ENCODE measurements at regions not wholly inside any gene's neighbourhood (a gene's known extent, or its start where the extent isn't known, plus 50 kb on each side); places are given as distances from the start of the nearest gene placed in this dataset.
"Not testable (repeated sequence)": the region's sequence is repeated elsewhere in the genome, so short reads cannot be mapped to it uniquely, and the experiment has no call there.

GRCh38 chr9:16266648-16267276 lies 603.7 kb downstream of the BNC2 start:
- DNase-seq (ENCODE audit: low read depth in 4 of 4, low spot score in 3 of 4): no peak

DNA sequence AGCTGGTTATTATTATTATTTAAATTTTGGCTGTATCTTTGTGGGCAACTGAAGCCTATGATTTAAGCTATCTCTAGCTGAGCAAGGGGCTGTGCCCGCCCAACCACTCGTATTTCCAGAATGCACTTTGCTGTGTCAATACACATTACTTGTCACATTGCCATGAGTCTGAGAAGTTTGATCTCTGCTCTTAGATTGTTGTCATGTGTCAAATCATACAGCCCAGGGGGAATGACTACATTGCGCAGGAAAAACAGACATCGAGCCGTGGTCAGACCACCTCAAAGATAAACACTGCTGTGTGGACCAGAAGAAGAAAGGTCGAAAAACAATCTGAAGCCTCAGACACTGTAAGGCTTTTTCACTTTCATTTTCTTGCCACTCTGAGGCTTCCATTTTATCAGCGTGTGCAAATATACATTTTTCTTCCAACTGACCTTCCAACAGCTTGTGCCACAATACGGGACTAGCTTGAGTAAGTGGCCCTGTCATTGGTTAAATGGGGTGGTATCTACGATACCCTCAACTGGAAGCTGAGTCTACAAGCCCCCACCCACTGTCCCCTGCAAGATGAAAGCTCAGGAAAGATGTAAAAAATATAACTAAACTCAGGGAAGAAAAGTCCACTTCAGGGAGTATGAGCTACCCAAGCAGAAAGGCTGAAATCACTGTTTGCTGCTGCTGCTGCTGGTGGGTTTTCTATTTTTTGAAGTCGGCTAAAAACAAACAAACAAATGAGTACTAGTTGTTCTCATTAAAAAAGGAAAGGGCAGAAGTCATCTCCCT lies 603.0 kb downstream of the BNC2 start:
- DNase-seq (ENCODE audit: low read depth in 4 of 4, low spot score in 3 of 4): no peak

DNA sequence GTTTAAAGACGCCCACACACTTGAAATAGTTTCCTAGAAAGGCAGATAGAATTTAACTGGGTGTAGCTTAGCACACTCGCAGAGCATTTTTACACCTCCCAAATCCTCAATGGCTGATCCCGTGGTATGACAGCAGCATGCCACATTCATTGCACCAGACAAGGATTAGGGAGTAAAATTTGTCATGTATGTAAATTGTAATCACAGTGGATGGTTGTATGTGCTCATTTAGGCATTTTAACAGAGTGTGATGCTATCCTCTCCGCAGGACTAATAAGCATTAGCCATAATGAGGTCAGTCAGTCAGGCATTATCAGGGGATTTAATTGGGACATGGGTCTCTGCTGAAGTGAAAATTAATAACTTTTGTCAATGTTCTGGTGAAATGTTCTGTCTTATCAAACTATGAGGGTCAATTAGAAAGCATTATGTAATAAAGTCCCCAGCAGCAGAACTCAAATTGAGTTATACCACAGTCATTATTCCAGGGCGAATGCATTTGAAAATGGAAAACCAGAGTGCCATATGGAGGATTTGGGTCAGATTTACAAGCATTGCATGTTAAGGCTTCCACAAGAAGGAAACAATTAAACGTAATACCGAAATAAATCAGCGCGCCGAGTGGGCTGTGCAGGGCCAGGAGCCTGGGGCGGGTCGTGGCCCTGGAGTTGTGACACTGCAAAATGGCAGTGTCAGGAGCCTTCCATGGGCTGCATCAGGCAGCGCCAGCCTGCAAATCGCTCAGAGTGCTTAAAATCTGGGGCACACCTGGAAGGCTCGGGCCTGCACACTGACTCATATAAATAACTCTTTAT lies 602.2 kb downstream of the BNC2 start:
- no peak for DNase-seq (ENCODE audit: low read depth in 4 of 4, low spot score in 3 of 4)

DNA sequence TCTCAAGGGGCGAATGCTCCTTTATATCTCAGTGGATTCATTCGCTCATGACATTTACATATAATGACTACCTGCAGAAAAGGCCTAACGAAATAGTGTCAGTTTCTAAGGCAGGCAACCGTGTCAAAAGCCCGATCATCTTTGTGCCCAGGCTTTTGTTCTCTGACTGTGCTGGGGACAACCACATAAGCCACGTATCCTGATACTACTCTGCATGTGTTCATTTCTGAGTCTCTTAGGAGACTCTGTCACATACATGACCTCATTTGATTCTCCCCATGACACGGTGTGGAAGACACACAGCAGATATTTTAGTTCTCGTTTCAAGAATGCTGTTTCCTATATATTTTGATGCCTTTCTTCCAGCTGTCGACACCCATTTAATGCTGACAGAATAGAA lies 598.5 kb downstream of the BNC2 start:
- DNase-seq (ENCODE audit: low read depth in 4 of 4, low spot score in 3 of 4): no peak

DNA sequence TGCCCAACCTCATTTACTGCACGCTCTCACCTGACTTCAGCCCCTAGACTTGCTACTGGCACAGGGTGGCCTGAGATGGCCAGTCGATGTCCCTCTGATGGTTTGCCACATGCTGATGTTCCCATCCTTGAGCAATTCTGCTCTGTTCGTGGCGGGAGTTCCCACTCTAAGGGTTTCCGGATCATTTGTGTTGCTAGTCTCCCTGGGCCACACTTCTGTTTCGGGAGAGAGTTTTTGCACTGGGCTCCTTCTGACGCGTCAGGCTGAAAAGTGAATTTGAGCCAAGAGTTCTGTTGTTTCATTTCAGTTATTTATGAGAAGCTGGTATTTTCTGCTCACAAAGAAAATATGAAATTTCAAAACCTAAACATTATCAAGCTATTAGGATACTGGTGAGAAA lies 597.7 kb downstream of the BNC2 start:
- no peak for DNase-seq (ENCODE audit: low read depth in 4 of 4, low spot score in 3 of 4)

- no peak for DNase-seq (ENCODE audit: low read depth in 4 of 4, low spot score in 3 of 4)
Observed at GRCh38 chr9:16275795-16276624, 594.5 kb downstream of the BNC2 start.

GRCh38 chr9:16276866-16277265 lies 593.6 kb downstream of the BNC2 start:
- DNase-seq (ENCODE audit: low read depth in 4 of 4, low spot score in 3 of 4): no peak

DNA sequence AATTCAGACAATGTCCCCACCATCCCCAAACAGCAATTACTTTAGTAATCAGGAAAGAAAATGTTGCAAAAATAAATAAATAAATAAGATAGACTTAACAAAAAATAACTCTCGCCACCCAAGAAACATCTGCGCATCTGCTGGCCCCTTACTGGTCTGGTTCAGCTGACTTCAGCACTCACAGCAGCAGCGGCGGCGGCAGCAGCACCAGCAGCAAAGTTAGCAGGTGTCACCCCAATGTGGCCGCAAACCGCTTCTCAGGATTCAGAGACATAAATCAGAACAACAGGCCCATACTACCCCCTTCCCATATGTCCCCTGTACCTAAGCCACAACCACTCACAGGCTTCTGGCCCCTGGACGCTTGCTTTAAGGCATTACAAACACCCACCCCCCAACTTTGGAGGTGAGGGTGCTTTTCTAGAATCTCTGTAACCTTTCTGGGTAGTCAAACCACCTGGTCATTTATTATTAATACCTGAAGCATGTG lies 593.0 kb downstream of the BNC2 start:
- DNase-seq (ENCODE audit: low read depth in 4 of 4, low spot score in 3 of 4): no peak

DNA sequence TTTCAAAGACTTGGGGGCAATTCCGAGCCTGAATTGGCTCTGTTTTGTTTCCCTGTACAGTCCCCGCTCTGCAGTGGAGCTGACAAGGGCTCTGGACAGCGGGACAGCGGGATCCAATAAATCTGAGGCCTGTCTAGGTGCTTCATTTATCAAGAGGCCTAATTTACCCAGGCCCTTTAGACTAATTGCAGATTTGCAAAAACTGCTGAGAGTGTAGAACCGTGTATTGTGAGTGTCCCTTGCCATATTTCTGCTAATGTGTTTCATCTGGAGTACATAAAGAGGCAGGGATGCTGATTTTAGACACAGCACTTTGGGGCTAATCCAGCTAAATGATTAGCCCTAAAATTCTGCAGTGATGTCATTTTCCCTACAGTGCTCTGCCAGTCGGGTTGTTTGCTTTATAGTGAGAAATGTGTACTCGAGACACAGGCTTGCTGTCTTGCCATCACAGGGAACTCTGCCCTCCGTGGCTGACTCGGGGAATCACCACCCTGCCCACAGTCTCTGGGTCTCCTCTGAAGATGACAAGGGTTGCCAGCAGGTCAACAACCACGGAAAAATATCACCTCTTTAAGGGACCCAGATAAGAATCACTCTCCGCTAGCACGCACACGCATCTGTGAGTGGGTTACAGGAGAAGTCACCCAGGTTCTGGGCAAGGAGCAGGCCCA lies 592.0 kb downstream of the BNC2 start:
- DNase-seq (ENCODE audit: low read depth in 4 of 4, low spot score in 3 of 4): no peak

- DNase-seq (ENCODE audit: low read depth in 4 of 4, low spot score in 3 of 4): no peak
Observed at GRCh38 chr9:16281707-16282106, 588.8 kb downstream of the BNC2 start.

GRCh38 chr9:16282216-16282615 lies 588.3 kb downstream of the BNC2 start:
- peak in 1 of 4 donors; percentile 12 for DNase-seq (ENCODE audit: low read depth in 4 of 4, low spot score in 3 of 4)

DNA sequence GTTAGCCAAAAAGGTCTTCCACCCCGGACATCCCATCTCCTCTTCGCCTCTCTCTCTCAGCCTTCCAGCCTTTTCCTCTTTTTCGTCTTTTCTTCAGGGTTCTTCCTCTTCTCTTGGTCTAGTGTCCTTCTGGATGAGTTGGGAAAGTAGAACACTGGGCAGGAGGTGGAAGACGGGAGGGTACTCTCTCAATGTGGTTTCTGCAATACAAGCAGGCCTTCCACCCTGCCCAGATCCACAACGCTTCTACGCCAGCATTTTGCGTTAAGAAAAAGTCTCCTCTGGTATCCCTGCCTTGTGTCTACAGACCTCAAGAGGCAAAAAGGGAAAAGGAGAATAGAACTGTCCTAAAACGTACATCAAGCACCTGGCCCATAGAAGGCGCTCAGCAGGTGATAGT lies 587.8 kb downstream of the BNC2 start:
- DNase-seq (ENCODE audit: low read depth in 4 of 4, low spot score in 3 of 4): no peak

DNA sequence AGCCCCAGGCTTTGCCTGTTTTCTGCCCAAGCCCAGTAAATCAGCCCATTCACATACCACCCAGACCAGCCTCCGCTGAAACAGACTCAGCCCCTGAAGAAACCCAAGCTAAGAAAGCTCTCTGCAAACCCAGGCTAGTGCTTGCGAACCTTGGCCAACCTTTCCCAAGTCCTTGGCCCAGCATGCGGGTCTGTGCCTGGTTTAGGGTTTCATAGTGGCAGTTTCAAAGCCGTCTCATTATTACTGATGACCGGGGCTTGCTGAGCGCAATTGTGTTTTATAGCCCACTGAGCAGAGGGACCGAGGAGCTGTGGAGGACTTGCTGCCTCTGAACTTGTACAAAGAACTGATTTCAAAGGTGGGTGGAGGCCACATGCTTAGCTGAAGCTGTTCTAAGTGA lies 584.3 kb downstream of the BNC2 start:
- DNase-seq (ENCODE audit: low read depth in 4 of 4, low spot score in 3 of 4): no peak

DNA sequence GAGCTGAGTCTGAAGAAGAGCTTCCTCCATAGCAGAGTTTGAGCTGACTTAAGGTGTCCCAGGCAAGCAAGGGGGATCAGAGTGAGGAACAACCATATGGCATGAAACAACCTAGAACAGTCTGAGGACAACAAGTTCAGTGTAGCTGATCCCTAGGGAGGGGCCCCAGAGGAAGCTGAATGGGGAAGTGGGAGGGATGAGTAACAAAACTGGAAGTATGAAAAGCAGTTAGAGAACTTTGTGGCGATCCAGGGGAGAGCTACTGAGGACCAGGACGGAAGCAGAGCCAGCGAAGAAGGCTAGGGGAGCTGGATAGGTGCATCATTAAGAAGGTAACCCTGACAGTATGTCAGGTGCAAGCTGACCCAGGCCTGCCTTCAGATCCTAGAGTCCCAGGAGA lies 580.8 kb downstream of the BNC2 start:
- no peak for DNase-seq (ENCODE audit: low read depth in 4 of 4, low spot score in 3 of 4)

DNA sequence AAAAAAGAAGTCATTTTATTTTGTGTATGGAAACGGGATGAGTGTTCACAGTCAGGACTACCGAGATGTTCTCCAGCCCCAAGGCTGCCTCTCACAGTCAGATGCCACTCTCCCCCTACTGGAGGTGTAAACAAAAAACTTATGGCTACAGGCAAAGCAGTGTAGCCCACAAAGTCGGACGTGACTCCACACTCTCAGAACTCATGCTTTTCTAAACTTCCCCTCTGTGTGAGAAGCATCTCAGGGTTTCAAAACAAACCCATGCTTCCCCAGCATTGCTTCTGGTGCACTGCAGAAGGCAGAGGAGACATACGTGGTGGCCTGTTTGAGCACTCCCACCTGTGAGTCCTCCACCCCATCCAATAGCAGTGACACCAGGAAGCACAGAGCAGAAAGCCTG lies 580.3 kb downstream of the BNC2 start:
- DNase-seq (ENCODE audit: low read depth in 4 of 4, low spot score in 3 of 4): no peak

DNA sequence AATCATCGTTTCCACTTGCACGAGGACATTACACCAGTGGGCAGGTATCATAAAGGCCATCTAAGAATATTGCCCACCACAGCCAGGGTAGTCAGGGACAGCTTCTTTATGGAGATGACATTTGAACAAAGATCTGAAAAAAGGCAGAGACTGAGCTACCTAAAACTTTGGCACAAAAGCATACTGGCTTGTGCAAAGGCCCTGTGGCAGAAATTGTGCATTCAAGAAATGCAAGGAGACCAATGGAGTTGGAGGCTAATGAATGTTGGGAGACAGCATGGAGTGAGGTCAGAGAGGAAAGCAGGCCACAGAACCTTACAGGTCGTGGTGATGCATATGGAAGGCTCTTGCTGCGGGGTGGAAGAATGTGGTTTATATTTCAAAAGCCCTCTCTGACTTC lies 578.5 kb downstream of the BNC2 start:
- DNase-seq (ENCODE audit: low read depth in 4 of 4, low spot score in 3 of 4): no peak

DNA sequence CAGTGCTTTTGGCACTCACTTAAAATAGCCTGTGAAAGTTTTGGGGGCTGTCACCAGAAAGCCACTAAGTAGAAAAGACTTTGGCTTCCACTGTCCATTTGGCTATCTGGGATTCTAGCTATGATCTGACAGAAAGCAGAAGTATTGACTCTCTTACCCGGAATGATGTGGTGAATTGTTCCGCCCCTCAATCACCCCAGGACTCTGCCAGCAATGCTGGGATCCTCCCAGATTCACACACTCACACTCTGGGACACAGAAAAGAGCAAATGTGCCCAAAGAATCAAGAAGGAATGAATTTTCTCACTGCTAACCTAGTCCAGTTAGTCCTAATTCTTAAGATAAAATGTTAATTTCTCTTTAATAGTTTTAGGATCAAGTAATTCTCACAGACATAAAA lies 576.9 kb downstream of the BNC2 start:
- no peak for DNase-seq (ENCODE audit: low read depth in 4 of 4, low spot score in 3 of 4)

DNA sequence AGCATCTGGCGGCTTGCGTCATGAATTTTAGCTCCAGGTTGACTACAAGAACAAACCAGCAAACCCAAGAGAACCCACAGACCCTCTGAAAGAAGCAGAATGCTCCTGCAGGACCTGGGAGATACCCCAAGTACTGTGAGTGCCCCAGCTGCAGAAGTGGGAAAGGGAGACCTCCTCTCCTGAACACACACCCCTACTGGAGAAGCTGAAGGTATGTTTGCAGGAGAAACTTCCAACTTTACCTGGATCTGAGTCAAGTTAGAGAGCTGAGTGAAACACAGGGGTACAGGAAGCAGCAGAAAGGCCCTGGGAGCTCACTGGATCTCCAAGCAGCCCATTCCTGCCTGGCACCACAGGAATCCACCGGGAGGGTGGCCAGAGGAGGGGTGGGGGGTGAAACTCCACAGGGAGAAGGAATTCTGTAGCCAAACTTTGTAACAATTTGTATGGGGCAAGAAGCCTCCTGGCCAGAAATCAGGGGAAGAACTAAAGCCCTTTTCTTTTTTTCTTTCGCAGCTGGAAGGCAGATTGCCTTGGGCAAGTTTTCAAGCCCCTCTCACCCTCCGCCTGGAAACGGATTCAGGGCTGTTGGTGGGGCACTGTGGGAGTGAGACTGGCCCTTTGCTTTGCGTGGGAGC lies 576.2 kb downstream of the BNC2 start:
- no peak for DNase-seq (ENCODE audit: low read depth in 4 of 4, low spot score in 3 of 4)

- DNase-seq (ENCODE audit: low read depth in 4 of 4, low spot score in 3 of 4): not testable (repeated sequence)
Observed at GRCh38 chr9:16294940-16295339, 575.5 kb downstream of the BNC2 start.

GRCh38 chr9:16299368-16299767 lies 571.1 kb downstream of the BNC2 start:
- DNase-seq (ENCODE audit: low read depth in 4 of 4, low spot score in 3 of 4): not testable (repeated sequence)
